ENCODE measurements at regions not wholly inside any gene's neighbourhood (a gene's known extent, or its start where the extent isn't known, plus 50 kb on each side); places are given as distances from the start of the nearest gene placed in this dataset.
"Not testable (repeated sequence)": the region's sequence is repeated elsewhere in the genome, so short reads cannot be mapped to it uniquely, and the experiment has no call there.

DNA sequence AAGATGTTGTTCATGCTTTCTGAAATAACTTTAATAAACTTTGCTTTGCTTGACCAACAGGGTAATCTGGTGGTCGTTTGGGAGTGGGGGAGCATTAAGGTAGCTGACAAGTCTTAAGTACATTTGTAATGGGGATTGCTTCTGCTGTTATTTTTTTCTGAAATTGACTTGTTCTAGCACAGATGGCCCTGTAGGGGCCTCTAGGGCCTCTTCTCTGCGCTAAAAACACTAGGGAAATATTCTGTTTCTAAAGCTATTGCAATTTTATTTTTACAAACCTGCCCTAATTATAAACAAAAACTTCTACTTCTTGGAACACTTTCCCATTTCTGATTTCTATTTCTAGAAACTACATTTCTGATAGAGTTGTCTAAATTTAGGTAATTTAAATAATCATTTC lies 191.3 kb upstream of the KCNJ3 start:
- no peak for DNase-seq (ENCODE audit: low read depth, low spot score)

DNA sequence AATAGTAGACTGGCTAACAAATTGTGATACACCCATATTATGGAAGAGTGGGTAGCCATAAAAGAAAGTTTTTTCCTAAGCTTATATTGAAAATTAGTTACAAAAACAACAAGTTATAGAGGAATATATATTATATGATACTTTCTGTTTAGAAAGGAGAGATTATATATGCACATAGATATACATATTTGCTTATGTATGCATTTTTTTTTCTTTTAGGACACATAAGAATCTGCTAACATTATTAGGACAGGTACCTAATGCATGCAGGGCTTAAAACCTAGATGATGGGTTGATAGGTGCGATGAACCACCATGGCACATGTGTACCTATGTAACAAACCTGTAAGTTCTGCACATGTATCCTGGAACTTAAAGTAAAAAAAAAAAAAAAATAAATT lies 179.6 kb upstream of the KCNJ3 start:
- no peak for DNase-seq (ENCODE audit: low read depth, low spot score)

DNA sequence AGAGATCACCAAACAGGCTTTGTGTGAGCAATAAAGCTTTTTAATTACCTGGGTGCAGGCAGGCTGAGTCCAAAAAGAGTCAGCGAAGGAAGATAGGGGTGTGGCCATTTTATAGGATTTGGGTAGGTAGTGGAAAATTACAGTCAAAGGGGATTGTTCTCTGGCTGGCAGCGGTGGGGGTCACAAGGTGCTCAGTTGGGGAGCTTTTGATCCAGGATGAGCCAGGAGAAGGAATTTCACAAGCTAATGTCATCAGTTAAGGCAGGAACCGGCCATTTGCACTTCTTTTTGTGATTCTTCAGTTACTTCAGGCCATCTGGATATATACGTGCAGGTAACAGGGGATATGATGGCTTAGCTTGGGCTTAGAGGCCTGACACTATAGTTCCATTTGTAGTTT lies 177.5 kb upstream of the KCNJ3 start:
- DNase-seq (ENCODE audit: low read depth, low spot score), result not testable (repeated sequence)

DNA sequence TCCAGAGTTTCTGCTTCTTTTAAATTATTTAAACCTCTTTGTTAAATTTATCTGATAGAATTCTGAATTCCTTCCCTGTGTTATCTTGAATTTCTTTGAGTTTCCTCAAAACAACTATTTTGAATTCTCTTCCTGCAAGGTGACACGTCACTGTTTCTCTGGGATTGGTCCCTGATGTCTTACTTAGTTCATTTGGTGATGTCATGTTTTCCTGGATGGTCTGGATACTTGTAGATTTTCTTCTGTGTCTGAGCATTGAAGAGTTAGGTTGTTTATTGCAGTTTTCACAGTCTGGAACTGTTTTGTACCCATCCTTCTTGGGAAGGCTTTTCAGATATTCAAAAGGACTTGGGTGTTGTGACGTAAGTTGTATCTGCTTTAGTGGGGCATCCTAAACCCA lies 172.3 kb upstream of the KCNJ3 start:
- no peak for DNase-seq (ENCODE audit: low read depth, low spot score)

DNA sequence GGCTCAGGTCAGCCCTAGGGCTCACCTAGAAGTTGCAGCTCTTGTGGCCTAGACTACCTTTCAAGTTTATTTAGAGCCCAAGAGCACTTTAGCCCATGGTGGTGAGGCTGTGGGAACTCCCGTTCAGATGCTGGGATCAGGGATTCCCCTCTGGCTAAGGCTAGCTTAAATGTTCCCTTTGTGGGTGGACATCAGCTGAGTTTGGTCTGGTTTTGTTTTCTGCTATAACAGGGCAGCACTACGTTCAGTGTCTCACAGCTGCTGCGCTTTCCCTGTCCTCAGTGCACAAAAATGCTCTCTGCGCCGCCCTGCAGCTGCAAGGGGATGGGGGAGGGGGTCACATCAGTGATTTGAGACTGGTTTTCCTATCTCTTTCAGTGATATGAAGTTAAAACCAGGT lies 170.5 kb upstream of the KCNJ3 start:
- DNase-seq (ENCODE audit: low read depth, low spot score), result no peak

DNA sequence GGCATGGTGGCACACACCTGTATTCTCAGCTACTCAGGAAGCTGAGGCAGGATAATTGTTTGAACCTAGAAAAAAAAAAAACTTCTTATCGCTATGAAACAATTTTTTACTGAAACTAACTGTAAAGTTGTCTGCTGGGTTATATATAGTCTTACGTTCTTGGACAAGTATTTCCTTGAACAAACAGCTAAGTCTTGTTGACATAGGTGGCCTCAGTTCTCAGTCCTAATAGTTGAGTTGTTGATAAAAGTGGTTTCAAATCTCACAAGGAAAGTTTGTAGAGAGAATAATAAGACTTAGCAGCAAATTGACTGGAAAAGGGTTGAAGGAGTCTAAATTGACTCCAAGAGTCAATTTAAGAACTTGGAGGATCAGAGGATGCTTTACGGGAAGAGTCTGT lies 166.5 kb upstream of the KCNJ3 start:
- DNase-seq (ENCODE audit: low read depth, low spot score), result no peak

DNA sequence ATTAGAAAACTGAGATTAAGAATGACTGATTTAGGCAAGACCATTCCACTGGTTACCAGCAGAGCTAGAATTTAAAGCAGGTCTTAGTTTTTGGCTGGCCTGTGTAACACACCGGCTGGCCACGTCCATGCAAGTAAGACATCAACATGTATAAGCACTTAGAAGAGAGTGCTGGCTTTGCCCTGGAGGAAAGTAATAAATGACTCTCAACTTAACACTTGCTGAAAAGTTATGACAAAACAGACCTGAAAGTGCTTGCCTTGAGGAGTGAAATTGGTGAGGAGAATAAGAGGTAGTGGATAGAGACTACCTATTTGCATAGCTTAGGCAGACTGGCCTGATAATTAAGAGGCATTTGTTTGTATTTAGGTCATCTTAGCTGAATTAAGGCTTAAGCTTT lies 165.7 kb upstream of the KCNJ3 start:
- no peak for DNase-seq (ENCODE audit: low read depth, low spot score)

DNA sequence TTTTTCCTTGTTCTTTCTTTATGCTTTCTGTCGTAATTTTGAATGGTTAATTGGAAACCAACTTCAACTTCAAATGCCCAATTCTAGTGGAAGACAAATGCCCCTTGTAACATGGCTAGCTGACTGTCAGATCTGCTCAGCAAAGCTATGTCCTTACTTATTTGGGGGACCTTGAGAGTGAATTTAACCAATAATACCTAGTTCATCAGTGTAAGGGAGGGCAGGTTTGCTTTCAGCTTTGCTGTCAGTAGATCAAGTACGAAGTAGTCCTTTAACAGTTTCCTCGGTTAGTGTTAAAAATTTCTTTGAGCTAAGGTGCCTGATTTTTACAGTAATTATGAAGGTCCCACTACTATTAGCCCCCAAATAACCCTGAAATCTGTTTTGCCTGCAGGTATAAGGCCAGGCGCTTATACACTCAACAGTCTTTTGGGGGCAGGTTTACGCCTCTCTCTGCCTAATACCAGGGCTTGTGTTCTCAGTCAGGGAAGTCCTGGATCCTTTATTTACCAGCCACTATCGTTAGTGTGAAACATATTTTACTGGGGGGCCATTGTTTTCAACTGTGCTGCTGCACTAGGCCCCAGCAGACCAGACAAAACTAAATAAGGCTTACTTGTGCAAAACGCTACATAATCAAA lies 165.1 kb upstream of the KCNJ3 start:
- DNase-seq (ENCODE audit: low read depth, low spot score), result no peak

DNA sequence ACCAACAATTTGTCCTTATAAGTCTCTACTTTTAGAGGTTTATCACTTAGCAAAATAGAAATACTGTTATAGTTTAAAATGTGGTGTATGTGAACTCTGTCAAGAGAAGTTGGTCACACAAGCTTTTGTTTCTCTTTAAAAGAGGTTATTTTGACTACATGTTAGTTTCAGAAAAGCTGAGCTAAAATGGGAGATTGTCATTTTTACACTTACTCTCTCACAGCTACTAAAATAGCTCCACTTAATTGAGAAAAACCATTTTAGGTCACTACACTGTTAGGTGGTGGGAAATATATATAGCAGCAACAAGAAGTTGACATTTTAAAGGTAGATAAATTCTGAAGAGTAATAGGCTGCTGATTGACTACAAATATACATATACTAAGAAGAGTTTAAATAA lies 161.5 kb upstream of the KCNJ3 start:
- DNase-seq (ENCODE audit: low read depth, low spot score), result no peak

DNA sequence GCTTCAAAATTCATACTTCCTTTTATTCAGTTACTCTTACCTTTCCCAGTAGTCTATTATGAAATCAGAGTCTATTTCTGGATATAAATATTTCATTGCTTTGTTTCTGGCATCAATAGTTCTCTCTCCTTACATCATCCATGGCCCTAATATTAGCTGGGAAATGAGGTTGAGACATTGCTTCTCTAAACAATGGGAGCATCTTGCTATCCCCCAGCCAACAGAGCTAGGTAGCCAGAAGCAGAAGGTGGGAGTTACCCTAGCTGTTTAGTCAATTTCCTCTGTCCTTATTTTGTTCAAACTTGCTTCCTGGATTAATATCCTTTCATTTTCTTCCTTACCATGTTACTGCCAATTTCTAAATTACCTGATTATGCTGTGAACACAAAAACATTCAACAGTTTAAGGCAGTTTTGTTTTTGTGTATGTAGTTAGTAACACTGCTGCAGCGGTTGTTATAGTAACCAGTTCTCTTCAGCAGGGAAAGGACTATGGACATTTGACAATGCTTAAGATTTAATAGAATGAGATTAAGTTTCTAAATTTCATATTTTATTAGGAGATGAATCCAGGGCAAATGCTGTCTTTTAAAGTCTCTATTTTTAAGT lies 160.5 kb upstream of the KCNJ3 start:
- DNase-seq (ENCODE audit: low read depth, low spot score), result no peak

DNA sequence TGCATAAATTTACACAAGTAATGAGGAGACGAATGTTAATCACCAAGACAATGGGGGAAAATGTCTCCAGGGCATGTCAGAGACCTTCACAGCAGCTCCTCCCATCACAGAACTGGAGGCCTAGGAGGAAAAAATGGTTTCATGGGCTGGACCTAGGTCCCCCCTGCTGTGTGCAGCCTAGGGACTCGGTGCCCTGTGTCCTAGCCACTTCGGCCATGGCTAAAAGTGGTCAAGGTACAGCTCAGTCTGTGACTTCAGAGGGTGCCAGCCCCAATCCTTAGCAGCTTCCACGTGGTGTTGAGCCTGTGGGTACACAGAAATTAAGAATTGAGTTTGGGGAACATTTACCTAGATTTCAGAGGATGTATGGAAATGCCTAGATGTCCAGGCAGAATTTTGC lies 152.2 kb upstream of the KCNJ3 start:
- DNase-seq (ENCODE audit: low read depth, low spot score), result no peak

DNA sequence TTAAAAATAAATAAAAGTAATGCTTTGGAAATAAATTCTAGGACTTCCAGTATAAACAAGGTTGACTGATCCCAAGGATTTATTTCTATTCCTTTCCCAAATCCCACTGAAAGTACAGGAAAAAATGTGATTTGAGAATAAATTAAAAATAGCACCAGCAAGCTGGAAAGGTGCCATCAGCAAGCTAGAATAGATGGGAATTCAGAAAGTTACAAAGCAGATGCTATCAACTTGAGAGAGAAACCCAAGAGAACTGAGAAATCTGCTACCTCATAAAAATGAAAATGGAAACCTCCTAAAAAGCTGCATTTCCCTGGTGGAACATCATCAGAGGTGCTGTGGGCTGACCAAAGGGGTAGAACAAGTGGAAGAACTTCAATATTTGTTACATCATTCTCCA lies 148.6 kb upstream of the KCNJ3 start:
- DNase-seq (ENCODE audit: low read depth, low spot score), result no peak

DNA sequence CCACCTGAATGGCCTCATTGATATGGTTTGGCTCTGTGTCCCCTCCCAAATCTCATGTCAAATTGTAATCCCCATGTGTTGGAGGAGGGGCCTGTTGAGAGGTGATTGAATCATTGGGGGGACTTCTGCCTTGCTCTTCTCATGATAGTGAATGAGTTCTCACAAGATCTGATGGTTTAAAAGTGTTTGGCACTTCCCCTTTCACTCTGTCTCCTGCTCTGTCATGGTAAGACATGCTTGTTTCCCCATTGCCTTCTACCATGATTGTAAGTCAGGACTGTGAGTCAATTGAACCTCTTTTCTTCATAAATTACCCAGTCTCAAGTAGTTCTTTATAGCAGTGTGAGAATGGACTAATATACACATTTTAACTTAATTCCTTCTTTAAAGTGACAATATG lies 146.8 kb upstream of the KCNJ3 start:
- DNase-seq (ENCODE audit: low read depth, low spot score), result no peak

DNA sequence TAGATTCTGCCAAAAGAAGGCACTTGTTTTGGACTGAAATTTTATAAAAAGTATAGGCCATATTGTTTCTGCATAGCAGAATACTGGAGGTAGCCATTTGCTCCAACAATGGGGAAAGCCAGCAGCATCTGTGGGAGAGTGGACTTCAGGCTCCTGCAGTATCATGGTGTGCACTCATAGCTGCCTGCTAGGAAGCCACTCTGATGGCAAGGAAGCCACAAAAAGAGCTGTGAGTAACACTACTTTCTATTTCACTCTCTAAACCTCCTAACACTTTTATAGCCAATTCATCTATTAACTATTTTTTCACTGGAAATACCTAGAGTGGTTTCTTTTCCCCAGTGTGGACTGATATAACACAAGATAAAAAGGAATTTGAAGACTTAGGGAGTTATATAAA lies 144.4 kb upstream of the KCNJ3 start:
- no peak for DNase-seq (ENCODE audit: low read depth, low spot score)

DNA sequence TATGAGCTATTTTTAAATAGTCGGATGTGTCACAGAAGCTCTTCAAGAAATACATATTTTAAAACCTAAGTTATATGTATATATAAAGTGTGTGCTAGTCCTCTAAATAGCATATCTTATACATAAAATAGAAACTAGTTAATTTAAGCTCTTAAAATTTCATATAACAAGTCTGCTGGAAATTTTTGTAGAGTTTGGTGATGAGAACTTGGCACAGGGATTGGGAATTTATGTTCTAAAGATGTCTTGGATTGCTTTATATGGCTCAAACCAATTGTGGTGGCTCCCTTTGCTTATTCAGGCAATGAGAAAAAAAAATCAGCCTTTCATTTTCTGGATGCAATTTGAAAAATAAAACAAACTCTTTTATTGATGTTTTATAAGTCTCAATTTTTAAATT lies 142.8 kb upstream of the KCNJ3 start:
- no peak for DNase-seq (ENCODE audit: low read depth, low spot score)

DNA sequence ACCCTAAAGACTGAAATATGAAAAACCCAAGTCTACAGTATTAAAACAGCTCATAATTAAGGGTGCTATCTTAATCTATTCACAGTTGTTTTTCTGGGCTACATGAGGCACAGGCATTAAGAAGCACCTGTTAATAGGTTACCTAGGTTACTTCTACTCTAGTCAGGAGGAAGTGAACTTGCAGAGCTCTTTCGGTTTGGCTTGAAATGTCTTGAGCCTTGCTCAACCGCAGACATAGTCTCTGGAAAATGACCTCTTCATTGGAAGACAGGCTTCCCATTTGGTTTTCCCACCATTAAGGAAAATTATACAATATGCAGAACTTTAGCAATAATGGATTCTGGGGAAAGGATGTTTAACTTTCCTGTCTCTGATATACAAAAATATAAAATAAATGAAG lies 142.3 kb upstream of the KCNJ3 start:
- DNase-seq (ENCODE audit: low read depth, low spot score), result no peak

DNA sequence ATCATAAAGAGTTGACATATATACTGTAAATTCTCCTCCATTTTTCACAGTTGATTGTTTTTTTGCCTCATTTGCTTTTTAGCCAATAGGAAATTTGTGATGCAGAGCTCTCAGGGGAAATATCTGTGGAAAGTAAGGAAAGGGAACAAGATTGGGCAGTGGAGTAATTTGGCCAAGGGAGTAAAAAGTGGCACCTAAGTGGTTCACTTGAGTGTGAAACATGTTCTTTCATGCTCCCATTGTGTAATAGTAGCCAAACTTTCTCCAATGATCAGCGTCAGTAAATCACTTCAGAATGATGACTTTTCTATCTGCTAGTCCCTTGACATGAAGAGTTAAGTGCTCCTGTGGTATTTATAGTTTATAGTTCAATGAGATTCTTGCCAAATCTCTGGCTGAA lies 141.9 kb upstream of the KCNJ3 start:
- no peak for DNase-seq (ENCODE audit: low read depth, low spot score)

DNA sequence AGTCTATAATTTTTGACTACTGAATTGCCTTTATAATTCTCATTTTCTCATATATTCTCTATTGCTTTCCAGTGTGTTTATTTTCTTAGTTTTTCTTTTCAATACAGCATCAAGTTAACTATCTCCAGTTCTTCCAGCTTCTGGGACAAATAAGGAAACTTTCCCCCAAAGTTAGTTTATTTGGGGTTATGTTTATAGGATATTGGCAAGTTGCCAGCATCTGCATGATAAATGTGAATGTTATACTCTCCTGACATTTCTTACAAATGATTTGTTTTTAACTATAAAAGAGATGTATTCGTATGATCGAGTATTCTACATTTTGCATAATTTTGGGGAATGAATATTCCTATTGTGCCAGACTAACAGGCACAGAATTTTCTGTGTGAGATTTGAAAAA lies 140.6 kb upstream of the KCNJ3 start:
- no peak for DNase-seq (ENCODE audit: low read depth, low spot score)

DNA sequence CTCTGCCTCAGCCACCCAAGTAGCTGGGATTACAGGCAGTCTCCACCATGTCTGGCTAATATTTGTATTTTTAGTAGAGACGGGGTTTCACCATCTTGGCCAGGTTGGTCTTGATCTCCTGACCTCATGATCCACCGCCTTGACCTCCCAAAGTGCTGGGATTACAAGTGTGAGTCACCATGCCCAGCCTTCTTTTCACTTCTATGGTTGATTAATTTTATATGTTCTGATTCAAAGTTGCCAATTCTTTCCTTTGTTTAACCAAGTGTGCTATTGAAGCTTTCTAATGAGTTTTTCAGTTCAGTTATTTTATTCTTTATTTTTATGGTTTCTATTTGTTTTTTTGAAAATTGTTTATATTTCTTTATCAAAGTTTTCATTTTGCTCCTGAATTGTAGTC lies 133.1 kb upstream of the KCNJ3 start:
- no peak for DNase-seq (ENCODE audit: low read depth, low spot score)

DNA sequence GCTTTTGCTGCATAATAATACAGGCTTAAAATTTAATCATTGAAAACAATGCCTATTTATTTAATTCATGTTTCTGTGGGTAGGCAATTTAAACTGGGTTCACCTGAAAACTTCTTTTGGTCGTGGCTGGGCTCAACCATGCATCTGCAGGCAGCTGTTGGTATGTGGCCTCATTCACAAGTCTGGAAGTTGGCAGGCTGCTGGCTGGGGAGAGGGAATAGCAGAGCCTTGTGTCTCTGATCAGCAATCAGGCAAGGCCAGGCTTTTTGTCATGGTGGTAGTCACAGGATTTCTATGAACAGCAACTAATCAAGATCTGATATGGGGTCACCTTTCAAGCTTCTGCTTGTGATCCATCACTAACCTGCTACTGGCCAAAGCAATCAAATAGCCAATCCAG lies 130.1 kb upstream of the KCNJ3 start:
- no peak for DNase-seq (ENCODE audit: low read depth, low spot score)

DNA sequence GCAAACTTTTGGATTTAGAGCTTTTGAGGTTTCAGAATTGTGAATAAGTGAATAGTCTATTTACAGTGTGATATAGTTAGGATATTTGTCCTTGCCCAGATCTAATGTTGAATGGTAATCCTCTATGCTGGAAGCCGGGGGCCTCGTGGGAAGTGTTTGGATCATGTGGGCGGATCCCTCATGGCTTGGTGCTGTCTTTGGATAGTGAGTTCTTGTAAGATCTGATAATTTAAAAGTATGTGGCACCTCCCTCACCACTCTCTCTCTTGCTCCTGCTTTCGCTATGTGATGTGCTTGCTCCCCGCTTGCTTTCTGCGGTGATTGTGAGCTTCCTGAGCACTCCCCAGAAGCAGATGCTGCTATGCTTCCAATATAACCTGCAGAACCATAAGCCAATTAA lies 128.0 kb upstream of the KCNJ3 start:
- DNase-seq (ENCODE audit: low read depth, low spot score), result no peak

DNA sequence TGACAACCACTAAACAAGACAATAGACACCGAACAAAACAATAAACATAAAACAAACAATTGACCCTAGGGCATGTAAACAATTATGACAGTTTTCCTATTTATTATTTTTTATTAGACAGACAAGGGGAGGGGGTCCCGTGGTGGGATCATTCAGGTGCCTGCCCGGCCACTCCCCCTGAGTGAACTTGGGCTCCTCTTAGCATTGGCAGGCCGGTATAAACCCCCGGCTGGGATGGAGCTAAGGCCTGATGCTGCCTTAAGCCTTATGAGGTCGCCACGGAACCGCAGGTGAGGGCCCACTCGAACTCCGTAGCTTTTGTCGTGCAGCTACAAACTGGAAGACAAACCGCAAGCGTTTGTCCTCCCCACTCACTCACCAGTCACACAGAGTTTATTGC lies 121.8 kb upstream of the KCNJ3 start:
- DNase-seq (ENCODE audit: low read depth, low spot score), result not testable (repeated sequence)

DNA sequence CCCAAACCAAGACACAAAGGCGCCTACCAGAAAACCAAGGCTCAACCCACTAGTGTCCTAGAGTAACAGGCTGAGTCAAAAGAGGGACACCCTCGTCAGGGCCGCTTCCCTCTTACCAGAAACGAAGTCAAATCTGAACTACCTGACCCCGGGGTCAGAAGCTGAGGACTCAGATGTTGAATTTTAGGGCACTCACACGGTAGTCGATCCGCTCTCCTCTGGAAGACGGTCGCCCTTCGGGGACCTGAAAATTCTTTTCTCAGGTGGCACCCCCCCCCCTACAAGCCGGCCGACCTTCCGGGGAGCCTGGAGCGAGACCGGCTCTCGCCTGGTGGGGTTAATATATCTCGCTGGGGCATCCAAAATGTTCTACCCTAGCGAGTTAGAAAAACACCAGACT lies 121.1 kb upstream of the KCNJ3 start:
- DNase-seq (ENCODE audit: low read depth, low spot score), result no peak

DNA sequence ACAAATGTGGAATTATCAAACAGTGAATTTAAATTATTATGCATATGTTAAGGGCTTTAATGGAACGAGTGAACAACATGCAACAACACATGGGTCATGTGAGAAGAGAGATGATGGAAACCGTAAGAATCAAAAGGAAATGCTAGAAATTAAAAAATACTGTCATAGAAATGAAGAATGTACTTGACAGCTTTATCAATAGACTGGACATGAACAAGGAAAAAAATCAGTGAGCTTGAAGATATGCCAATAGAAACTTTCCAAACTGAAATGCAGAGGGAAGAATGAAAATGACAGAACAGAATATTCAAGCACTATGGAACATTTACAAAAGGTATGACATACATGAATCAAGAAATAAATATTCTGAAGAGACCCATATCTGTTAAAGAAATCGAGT lies 117.7 kb upstream of the KCNJ3 start:
- DNase-seq (ENCODE audit: low read depth, low spot score), result no peak

Measured in iPS DF 19.7 (cell line).